ENCODE measurements at regions not wholly inside any gene's neighbourhood (a gene's known extent, or its start where the extent isn't known, plus 50 kb on each side); places are given as distances from the start of the nearest gene placed in this dataset.

DNA sequence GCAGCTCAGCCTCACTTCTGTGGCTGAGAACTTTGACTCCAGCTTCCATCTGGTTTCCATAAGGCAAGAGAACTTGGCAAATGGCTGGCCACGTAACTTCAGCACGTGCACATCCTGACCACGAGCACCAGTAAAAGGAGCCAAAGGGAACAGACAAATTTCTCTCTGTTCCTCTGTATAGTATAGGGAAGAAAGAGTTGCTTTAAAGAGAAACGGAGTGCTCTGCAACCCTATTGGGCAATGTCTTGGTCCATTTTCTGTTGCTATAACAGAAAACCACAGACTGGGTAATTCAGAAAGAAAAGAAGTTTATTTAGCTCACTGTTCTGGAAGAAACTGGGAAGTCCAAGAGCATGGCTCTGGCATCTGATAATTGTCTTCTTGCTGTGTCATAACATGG lies 558.7 kb downstream of the ACTL7B start:
- FAIRE-seq = no peak
- no peak overlapping the region for H2AFZ ChIP-seq (ENCODE audit: low read depth, low read length)

DNA sequence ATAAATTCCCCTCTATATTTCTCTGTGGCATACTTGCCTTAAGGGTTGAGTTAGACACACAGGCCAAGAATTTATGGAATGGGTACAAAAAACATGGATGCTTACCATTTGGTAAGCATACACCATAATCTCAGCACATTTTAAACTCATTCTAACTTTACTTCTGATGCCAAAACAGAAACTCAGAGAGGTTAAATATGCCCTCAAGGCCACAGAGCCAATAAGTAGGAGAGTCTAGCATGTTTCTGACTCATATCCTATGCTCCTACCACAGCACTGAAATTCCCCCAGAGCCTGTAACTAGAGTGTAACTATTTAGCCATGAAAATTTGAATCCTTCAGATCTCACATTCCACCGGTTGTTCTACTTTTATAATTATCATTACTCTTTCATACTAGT lies 559.7 kb downstream of the ACTL7B start:
- no peak overlapping the region for H3K4me2 ChIP-seq (ENCODE audit: insufficient read depth, low read length)

More for the DNA sequence above, 558.7 kb downstream of the ACTL7B start:
- H3K27me3 ChIP-seq (ENCODE audit: control insufficient read depth in 2 of 2, insufficient read depth in 2 of 2, low read length in 2 of 2) = no peaks in the 10 kb centered on the region
- no TSS peak for BruUV-seq (replicated peaks)
- TF ChIP-seq EZH2 (IDR thresholded peaks at IDR 0.05; ENCODE audit: borderline replicate concordance, low read depth, low read length, severe bottlenecking) (no peak), POLR2AphosphoS5 (IDR thresholded peaks at IDR 0.05; ENCODE audit: insufficient read depth, low read depth, low read length) (no peak)
- TF ChIP-seq, protein P1, sequence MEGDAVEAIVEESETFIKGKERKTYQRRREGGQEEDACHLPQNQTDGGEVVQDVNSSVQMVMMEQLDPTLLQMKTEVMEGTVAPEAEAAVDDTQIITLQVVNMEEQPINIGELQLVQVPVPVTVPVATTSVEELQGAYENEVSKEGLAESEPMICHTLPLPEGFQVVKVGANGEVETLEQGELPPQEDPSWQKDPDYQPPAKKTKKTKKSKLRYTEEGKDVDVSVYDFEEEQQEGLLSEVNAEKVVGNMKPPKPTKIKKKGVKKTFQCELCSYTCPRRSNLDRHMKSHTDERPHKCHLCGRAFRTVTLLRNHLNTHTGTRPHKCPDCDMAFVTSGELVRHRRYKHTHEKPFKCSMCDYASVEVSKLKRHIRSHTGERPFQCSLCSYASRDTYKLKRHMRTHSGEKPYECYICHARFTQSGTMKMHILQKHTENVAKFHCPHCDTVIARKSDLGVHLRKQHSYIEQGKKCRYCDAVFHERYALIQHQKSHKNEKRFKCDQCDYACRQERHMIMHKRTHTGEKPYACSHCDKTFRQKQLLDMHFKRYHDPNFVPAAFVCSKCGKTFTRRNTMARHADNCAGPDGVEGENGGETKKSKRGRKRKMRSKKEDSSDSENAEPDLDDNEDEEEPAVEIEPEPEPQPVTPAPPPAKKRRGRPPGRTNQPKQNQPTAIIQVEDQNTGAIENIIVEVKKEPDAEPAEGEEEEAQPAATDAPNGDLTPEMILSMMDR (IDR thresholded peaks at IDR 0.05; ENCODE audit: extremely low read depth in 1 of 2, insufficient read depth in 1 of 2, low read depth in 1 of 2, low read length in 2 of 2) = no peak
- no peaks in the 10 kb centered on the region for H4K20me1 ChIP-seq (replicated peaks; ENCODE audit: control insufficient read depth, extremely low read depth, insufficient read depth, low read length)
- ChIA-PET POLR2A (no interaction called here), CTCF (interaction anchor here (1.2 kb wide), 1 partner anchor 269 kb away, joined by 3 read pairs; no protein-coding TSS in a partner anchor)
- no peaks in the 10 kb centered on the region for H3K36me3 ChIP-seq (ENCODE audit: control insufficient read depth in 2 of 2, extremely low read depth in 1 of 2, insufficient read depth in 2 of 2, low read length in 2 of 2)
- H3K9me3 ChIP-seq (replicated peaks; ENCODE audit: control insufficient read depth, insufficient read depth, low read length) = no peaks in the 10 kb centered on the region
- intact Hi-C loops (cut with micrococcal nuclease) (no loop called here), dilution Hi-C loops (cut with MboI; ENCODE audit: extremely low pct_ligation_motif_present, low sequenced_read_pairs) (no loop called here)
- H3K4me3 ChIP-seq (replicated peaks in 1 of 3; ENCODE audit: insufficient read depth in 1 of 3, low read depth in 1 of 3, low read length in 3 of 3) = no peak overlapping the region
- no peak overlapping the region for H3K27ac ChIP-seq (ENCODE audit: insufficient read depth, low read depth, low read length)
- no peaks in the 10 kb centered on the region for H3K79me2 ChIP-seq (ENCODE audit: control insufficient read depth, insufficient read depth, low read length)
- no peak for DNase-seq (ENCODE audit: low read depth, low spot score)
- no peak overlapping the region for H3K4me2 ChIP-seq (ENCODE audit: insufficient read depth, low read length)
- no peaks in the 10 kb centered on the region for H3K9me1 ChIP-seq (replicated peaks; ENCODE audit: control insufficient read depth, extremely low read depth, insufficient read depth, low read length)
- H3K9ac ChIP-seq (replicated peaks; ENCODE audit: extremely low read depth, insufficient read depth, low read length) = no peak overlapping the region
- no peaks in the 10 kb centered on the region for H3K4me1 ChIP-seq (ENCODE audit: control insufficient read depth, extremely low read depth, insufficient read depth, low read length)

More for the DNA sequence above, 559.7 kb downstream of the ACTL7B start:
- no TSS peak for BruUV-seq (replicated peaks)
- dilution Hi-C loops (cut with MboI; ENCODE audit: extremely low pct_ligation_motif_present, low sequenced_read_pairs) (no loop called here), intact Hi-C loops (cut with micrococcal nuclease) (no loop called here)
- no peak overlapping the region for H3K4me3 ChIP-seq (replicated peaks in 1 of 3; ENCODE audit: insufficient read depth in 1 of 3, low read depth in 1 of 3, low read length in 3 of 3)
- no peak overlapping the region for H2AFZ ChIP-seq (ENCODE audit: low read depth, low read length)
- no peaks in the 10 kb centered on the region for H3K27me3 ChIP-seq (ENCODE audit: control insufficient read depth in 2 of 2, insufficient read depth in 2 of 2, low read length in 2 of 2)
- FAIRE-seq (no peak), DNase-seq (ENCODE audit: low read depth, low spot score) (no peak)
- TF ChIP-seq POLR2A (IDR thresholded peaks at IDR 0.05; ENCODE audit: low read depth, low read length) (no peak), FOS (IDR thresholded peaks at IDR 0.05; ENCODE audit: borderline replicate concordance, insufficient read depth, low read length) (peak; percentile 25)
- TF ChIP-seq, protein P1 (IDR thresholded peaks at IDR 0.05; ENCODE audit: extremely low read depth in 1 of 2, insufficient read depth in 1 of 2, low read depth in 1 of 2, low read length in 2 of 2) = no peak
- ChIA-PET POLR2A (no interaction called here), CTCF (interaction anchor here (1.2 kb wide), 1 partner anchor 270 kb away, joined by 3 read pairs; no protein-coding TSS in a partner anchor)
- H3K79me2 ChIP-seq (ENCODE audit: control insufficient read depth, insufficient read depth, low read length) = no peaks in the 10 kb centered on the region
- no peak overlapping the region for H3K9ac ChIP-seq (replicated peaks; ENCODE audit: extremely low read depth, insufficient read depth, low read length)
- no peaks in the 10 kb centered on the region for H3K36me3 ChIP-seq (ENCODE audit: control insufficient read depth in 2 of 2, extremely low read depth in 1 of 2, insufficient read depth in 2 of 2, low read length in 2 of 2)
- H4K20me1 ChIP-seq (replicated peaks; ENCODE audit: control insufficient read depth, extremely low read depth, insufficient read depth, low read length) = no peaks in the 10 kb centered on the region
- H3K4me1 ChIP-seq (ENCODE audit: control insufficient read depth, extremely low read depth, insufficient read depth, low read length) = no peaks in the 10 kb centered on the region
- no peaks in the 10 kb centered on the region for H3K9me1 ChIP-seq (replicated peaks; ENCODE audit: control insufficient read depth, extremely low read depth, insufficient read depth, low read length)
- H3K27ac ChIP-seq (ENCODE audit: insufficient read depth, low read depth, low read length) = no peak overlapping the region
- no peaks in the 10 kb centered on the region for H3K9me3 ChIP-seq (replicated peaks; ENCODE audit: control insufficient read depth, insufficient read depth, low read length)

All from endothelial cell of umbilical vein (primary cell).